MM.1S (cell line): ENCODE measurements at regions not wholly inside any gene's neighbourhood (a gene's known extent, or its start where the extent isn't known, plus 50 kb on each side); places are given as distances from the start of the nearest gene placed in this dataset.
"Not testable (repeated sequence)": the region's sequence is repeated elsewhere in the genome, so short reads cannot be mapped to it uniquely, and the experiment has no call there.

ENCODE experiments used
- CTCF ChIP-seq: fragments of 300-600 bp; sonication (generic); IDR thresholded peaks from 2 replicates; pipeline ENCODE4 v1.5.1; 2016; ENCODE audit warnings: antibody characterized with exemption, low read length, mixed read lengths
- EZH2 ChIP-seq: fragments of 300-600 bp; sonication (generic); optimal IDR thresholded peaks from 2 replicates; pipeline ENCODE3; 2017; ENCODE audit warnings: low read depth, mild to moderate bottlenecking, antibody characterized with exemption, low read length, mixed read lengths

GRCh38 chr12:107608779-107609178 lies 76.8 kb upstream of the PWP1 start:
- TF ChIP-seq CTCF, EZH2: not testable (repeated sequence)
